Activated CD4-positive, alpha-beta T cell treated with anti-CD3 and anti-CD28 coated beads, Interleukin-2, amount 50 U/mL, for 4 hours (primary cell): ENCODE measurements at regions not wholly inside any gene's neighbourhood (a gene's known extent, or its start where the extent isn't known, plus 50 kb on each side); places are given as distances from the start of the nearest gene placed in this dataset.
"Not testable (repeated sequence)": the region's sequence is repeated elsewhere in the genome, so short reads cannot be mapped to it uniquely, and the experiment has no call there.

Experiments used
- DNase-seq, 2 experiments: peaks; one replicate each; pipeline ENCODE4 v3.0.0-alpha.2; 2020

DNA sequence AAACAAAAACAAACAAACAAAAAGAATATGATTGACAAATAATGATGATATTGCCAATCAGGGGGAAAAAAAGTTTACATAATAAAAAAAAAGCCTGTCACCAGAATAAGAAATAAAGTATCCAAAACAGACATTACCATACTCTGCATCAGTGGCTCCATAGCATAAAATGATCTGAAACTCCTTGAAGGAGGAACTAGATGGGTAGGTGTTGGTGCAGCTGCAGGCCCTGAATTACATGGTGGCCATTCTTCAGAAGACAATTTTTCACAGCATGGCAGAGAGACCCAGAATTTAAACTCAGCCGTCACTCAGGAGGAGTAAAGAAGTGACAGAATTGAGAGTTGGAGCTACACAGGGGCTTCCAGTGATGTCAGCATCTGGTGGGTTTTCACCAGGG lies 60.2 kb downstream of the GLUL start:
- no peak for DNase-seq

DNA sequence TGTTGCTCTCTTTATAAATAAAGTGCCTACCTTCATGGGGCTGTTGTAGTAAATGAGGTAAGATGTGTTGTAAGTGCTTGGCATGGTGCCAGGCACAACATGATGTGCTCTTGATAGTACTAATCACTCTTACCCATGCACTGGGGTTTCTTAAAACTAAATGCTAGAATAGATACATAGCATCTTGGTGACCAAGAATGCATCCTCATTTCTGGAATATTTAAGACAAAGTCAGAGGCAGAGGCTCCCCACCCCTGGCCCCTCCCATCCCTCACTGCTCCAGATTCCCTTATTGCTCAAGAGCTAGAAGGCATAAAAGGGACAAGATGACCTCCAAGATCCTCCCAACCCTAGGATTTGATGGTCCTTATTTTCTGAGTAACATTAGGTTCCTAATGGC lies 61.3 kb downstream of the GLUL start:
- no peak for DNase-seq

DNA sequence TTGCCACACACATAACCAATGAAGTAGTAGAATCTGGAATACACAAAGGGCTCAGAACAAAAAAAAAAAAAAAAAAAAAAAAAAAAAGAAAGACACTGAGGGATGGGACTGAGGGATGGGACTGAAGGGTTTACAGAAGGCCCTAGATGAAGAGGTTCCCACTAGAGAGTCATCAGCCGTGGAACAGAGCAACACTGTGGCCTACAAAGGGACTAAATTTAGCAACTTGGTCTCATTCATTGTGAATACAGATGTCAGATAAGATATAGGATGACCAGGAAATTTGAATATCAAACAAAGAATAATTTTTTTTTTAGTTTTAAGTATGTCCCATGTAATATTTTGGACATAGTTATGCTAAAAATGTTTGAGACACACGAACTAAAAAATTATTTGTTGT lies 62.1 kb downstream of the GLUL start:
- DNase-seq, result no peak

DNA sequence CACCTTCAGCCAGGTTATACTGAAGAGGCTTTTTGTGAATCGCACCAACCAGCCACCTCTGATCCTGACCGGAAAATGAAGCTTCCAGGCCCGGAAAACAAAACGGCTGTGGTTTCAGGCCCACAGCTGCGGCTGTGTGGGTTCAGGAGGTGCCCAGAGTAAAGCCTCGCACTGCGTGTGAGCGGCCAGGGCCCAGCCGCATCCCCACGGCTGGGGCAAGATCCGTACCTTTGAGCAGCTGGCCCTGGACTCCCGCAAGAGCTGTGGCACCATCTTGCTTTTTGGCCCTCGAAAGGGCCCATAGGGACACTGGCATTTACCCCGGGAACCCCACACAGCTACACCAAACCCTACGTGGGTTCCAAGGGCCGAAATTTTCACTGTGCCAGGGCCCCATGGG lies 63.0 kb downstream of the GLUL start:
- DNase-seq, result no peak

DNA sequence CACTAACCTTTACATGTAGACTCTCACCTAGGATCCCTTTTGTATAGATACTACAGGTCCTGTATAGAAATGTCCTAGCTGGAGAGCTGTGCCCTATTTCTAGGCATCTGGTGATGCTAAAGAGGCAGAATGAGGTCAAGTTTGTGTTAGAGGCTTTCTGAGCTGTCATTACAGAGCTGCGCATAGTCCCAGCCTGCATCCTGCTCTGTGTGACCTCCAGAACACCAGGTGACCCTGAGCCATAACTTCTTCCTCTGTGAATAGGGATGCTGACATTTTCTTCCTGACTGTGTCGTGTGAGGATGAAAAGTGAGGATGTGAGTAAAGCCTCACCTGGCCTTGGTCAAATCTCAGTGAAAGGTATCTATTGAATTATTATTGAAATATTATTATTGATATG lies 66.3 kb downstream of the GLUL start:
- DNase-seq, result no peak

DNA sequence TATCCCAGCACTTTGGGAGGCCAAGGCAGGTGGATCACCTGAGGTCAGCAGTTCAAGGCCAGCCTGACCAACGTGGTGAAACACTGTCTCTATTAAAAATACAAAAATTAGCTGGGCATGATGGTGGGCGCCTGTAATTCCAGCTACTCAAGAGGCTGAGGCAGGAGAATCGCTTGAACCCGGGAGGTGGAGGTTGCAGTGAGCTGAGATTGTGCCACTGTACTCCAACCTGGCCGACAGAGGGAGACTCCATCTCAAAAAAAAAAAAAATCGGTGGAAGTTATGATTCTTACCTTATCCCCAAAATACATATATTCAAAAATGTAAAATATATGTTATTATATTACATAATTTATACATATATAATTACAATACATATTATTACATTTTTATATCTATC lies 70.1 kb downstream of the GLUL start:
- not testable (repeated sequence) for DNase-seq

DNA sequence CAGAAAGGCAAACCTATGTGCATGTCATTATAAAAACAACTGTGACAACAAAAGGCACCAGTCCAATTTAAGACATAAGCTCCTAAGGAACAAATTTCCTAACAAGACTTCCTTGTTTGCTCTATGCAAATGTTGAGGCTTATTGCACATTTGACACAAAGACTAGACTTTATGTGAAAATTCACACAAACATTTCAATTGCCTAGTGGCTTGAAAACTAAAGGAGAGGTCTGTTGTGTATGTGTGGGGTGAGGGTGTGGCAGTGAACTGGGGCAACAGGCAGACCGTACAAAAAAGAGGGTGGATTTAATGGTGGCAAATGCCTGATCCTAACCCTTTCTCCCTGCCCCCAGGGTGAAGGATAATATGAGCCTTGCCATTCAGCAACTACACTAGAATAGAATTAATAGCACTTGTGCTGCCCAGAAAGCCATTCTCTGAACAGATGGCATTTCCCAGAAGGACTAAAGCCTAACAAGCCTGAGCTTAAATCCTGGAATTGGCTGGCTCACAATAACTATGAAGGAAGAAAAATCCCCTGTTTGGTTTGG lies 73.9 kb downstream of the GLUL start:
- DNase-seq, result no peak

DNA sequence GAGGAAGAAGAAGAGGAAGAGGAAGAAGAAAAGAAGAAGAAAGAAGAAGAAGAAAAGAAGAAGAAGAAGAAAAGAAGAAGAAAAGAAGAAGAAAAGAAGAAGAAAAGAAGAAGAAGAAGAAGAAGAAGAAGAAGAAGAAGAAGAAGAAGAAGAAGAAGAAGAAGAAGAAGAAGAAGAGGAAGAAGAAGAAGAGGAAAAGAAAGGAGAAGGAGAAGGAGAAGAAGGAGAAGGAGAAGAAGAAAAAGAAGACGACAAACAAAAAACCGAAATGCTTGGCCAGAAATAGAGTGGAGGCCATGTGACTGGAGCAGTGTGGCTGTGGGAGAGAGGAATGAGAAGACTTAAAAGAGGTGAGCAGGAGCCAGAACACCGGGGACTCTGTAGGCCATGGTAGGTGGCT lies 75.1 kb downstream of the GLUL start:
- DNase-seq, result not testable (repeated sequence)

DNA sequence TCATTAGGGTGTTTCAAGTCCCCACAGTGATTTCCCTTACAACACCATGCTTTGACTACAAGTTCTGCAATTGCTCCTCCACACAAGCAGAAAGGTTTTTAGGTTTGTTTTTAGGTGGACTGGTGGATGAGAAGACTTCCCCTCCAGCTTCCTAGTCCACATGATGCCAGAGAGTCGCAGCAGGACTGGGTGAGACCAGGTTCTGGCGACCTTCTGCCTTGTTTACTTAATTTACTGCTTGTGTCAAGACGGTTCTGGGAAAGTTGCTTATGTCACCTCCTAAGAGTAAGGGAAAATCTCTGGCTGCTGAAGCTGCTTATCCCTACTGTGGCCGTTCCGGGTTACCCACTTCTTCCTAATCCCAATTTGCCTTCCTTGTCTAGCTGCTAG lies 76.4 kb downstream of the GLUL start:
- no peak for DNase-seq

DNA sequence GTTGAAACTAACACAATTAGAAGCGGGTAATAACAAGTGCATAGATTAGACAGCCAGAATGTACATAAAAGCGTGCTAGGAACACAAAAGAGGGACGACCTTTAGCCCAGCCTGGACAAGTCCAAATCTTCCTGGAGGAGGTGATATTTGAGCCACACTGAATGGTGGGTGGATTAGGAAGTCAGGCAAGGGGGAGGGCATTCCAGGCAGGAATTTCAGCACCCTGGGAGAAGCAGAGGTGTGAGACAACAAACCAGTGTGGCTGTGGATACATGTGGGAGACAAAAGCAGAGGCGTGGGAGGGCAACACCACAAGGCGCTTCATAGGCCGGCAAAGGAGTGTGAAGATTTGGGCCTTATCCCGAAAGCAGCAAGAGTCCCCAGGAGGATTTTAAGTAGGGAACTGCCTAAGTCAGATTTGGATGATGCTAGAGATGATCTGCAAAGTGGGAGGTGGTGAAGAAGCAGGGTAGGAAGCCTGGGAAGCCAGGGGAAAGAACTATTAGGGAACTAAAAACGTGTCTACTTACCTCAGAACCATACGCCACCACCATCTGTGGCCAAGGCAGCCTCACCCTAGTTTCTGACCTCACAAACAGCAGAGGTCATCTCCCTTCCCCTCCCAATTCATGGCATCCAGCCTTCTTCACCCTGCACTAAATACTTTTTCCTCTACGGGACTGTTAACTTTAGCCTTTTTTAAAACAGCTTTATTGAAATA lies 81.8 kb downstream of the GLUL start:
- no peak for DNase-seq

DNA sequence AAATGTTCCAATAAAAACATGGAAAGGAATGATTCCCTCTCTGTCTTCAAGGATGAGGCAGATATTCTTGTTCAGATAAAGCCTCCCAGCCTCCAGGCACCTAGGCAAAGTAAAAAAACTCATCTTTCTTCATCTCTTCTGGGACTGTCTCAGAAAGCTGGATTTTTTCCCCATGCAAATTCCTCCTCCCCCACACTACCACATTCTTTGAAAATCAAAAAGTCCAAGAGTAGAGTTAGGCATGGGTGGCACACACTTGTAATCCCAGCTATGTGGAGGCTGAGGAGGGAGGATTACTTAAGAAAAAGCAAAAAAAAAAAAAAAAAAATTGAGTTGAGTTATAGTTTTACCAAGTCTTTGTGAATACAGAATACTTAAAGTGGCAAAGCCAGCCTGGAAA lies 82.8 kb downstream of the GLUL start:
- DNase-seq, result no peak

DNA sequence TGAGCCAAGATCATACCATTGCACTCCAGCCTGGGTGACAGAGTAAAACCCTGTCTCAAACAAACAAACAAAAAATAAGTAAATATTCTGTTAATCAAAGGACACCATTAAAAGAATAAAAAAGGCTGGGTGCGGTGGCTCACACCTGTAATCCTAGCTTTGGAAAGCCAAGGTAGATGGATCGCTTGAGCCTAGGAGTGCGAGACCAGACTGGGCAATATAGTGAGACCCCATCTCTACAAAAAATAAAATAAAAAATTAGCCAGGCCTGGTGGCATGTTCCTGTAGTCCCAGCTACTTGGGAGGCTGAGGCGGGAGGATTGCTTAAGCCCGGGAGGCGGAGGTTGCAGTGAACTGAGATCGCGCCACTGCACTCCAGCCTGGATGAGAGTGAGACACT lies 84.1 kb downstream of the GLUL start:
- not testable (repeated sequence) for DNase-seq

DNA sequence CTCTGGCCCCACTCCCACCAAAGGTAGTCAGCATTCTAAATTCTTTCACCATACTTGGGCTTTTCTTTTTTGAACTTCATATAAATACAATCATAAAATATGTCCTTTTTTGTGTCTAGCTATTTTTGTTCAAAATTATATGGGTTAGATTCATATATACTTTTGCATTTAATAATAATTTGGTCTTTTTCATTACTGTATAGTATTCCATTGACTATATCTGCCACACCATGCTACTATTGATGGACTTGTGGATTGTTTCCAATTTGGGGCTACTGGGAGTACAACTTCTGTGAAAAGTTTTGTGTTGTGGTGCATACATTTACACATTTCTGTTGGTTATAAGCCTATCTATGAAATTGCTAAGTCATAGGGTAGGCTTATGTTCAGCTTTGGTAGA lies 85.7 kb downstream of the GLUL start:
- no peak for DNase-seq

DNA sequence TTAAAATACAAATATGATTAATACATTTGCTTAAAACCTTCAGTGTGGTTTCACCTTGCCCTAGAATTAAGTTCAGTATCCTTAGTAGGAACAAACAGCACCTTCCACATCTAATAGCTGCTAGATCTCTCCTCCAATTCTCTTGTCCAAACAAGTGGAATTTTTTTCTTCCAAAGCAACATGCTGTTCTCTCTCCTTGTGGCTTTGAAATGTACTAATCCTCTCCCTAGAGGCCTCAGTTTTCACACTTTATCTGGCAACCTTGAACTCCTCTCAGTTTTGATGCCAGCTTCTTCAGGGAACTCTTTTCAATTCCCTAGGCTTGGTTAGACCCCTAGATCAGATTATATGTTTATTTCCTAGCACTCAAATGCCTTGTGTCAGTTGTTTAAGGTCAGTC lies 87.0 kb downstream of the GLUL start:
- DNase-seq, result no peak

DNA sequence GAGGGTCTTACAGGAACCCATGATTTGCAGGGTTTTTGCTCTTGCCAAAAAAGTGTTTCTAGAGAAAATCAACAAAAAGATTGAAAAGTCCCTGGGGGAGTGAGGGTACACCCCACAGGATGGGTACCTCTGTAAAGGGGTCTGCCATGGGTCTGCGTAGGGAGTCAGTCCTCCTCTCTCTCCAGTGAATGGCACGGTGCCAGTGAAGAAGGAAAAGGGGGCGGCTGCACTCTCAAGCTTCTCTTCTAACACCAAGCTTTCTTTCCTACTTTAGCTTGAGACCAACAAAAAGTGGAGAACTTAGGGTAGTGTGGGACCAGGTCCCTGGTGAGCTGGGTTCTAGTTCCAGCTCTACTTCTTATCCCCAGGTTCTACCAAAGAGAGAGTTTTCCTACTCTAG lies 87.4 kb downstream of the GLUL start:
- DNase-seq, result no peak

DNA sequence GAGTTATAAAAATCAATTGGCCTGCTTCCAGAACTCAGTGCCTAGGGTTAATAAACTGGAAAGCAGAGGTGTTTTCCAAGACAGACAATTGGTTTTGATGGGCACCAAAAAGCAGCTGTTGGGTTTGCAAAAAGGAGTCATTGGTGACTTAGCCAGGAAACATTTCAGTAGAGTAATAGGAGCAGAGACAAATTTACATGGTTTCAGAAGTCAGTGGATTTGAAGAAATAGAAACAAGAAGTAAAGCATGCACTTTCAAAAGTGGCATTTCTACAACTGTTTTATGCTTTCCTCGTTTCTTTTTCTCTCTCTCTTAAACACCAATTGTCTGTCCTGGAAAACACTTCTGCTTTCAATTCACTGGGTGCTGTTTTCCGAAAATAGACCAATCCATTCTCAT lies 87.8 kb downstream of the GLUL start:
- no peak for DNase-seq

DNA sequence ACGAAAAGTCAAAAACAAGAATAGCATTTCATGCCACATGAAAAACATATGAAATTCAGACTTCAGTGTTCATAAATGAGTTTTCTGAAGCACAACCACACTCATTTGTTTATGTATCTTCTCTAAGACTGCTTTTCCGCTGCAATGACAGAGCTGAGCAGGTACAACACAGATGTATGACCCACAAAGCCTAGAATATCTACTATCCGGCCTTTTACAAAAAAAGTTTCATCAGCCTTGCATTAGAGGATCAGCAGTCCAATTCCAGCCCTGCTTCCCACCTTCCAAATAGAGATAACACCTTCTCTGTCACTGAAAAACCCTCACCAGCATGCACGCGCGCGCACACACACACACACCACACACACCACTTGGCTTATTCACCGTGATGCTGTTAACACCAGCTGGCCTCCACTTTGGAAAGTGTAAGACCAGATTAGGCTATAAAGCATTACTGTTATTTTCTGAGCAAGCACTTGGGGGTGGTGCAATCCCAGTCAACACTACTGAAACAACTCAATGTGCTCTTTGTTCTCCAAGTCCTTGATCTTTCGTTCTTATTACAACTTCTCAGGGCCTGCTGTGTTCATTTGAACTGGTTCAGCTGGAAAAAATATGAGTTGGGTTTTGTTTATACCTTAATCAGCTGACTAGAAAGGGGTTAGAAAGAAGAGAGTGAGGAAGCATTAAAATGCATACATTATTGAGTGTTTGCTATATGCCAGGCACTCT lies 90.0 kb downstream of the GLUL start:
- no peak for DNase-seq

DNA sequence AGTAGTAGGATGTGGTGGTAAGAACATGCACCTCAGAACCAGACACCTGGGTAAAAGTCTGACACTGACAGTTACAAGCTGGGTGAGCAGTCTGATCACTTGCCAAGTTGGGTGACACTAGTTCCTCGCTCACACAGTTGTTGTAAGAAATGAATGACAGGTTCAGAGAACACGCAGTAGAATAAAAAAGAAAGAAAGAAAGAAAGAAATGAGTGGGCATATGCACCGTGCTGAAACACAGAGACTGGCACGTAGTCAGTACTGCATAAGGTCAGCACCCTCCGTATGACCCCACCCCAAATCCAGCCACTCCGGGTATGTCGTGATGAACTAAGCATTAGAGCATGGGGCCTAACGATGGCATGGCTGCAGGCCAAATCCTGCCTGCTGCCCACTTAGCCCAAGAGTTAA lies 90.6 kb downstream of the GLUL start:
- no peak for DNase-seq

DNA sequence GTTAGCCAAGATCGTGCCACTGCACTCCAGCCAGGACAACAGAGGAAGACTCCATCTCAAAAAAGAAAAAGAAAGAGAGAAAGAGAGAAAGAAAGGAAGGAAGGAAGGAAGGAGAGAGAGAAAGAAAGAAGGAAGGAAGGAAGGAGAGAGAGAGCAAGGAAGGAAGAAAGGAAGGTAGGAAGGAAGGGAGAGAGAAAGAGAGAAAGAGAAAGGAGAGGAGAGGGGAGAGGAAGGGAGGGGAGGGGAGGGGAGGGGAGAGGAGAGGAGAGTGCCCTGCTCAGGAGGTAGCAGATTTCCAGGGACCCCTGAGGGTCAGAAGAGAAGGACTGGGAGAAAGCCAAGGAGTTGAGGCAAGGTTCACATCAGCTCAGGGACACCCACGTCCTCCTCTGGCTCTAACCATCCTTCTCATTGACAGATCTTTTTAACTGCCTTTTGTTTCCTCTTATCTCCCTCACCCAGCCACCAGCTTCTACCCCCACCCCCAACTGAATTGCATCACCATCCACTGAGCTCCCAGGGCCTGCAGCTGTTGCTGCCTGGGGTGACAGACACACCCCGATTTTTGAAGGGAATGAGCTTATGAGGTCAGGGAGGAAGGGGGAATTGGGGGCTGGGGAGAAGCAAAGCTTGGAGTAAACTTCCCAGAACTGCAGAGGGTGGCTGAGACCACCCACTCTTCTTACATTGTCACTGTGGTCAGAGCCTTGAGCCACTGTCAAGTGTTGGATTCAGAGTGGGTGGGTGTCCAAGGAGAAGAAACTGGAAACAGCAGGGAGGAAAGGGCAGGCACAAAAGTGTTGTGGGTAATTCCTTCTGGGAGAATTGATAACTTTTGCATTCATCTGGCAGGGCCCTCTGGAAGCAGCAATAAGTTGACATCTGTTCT lies 91.6 kb downstream of the GLUL start:
- DNase-seq, result no peak

DNA sequence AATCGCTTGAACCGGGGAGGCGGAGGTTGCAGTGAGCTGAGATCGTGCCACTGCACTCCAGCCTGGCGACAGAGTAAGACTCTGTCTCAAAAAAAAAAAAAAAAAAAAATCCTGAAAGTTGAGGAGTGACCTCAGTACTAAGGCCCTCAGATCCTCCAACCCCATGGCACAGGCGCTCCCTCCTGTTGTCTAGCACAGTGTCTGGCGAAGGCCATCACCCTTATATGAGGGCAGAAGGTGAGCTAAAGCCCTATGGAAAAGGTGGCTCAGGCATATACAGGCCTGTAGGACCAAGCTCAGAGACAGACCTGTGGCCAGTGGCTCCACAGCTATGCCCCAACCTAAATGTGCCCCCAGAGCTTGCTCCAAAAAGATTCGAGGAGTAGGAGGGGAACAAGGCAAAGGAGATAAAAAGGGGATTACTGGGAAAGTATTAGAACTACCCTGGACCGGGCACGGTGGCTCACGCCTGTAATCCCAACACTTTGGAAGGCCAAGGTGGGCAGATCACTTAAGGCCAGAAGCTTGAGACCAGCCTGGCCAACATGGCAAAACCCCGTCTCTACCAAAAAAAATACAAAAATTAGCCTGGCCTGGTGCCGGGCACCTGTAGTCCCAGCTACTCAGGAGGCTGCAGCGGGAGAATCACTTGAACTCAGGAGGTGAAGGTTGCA lies 92.4 kb downstream of the GLUL start:
- not testable (repeated sequence) for DNase-seq

DNA sequence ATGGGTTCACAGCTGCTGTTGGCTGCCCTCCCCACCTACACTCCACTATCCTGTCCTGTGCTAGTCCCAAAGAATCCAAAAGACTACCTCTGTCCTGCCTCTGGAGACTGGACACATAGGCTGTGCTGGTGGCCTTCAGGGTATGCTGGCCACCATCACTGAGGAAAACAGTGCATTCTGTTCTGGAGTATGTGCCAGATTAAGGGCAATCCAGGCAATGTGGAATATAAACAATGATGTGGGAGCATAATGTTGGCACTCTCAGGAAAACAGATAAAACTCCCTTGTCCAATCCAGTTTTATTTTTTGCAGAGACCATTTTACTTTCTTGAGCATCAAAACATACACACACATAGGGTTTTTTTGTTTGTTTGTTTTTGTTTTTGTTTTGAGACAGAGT lies 94.3 kb downstream of the GLUL start:
- DNase-seq, result no peak

DNA sequence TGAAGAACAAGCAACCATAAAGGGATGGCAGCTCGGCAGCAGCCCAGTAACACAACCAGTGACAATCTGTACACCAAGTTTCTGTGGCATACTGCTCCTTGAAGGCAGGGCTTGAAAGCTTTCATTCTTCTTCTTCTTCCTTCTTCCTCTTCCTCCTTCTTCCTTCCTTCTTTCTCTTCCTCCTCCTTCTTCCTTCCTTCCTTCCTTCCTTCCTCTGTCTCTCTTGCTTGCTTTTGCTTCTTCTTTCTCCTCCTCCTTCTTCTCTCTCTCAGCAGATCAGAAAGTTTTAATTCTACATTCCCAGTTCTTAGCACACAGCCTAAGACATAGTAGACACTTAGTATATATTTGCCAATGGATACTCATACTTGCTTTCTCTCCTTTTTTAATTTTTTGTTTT lies 95.9 kb downstream of the GLUL start:
- DNase-seq, result no peak

DNA sequence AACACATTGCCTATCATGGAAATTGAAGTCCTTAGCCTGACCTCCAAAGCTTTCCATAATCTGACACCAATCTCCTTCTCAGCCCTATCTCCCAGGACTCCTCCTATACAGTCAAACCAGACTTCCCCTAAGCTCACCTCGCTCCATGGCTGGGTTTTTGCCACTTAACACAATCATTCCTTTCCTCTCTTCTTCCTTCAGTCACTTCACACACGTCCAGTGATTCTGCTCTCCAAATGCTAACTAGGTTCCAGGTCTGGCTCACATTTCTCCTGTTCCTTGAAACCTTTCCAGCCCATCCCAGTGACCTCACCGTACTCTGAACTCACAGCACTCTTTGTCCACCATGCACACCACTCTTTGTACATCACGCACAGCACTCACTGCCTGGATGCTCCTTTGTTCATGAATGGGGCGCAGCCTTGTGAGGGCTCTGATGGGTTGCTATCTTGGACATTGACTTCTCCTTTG lies 98.4 kb downstream of the GLUL start:
- DNase-seq, result no peak
